ENCODE measurements at regions not wholly inside any gene's neighbourhood (a gene's known extent, or its start where the extent isn't known, plus 50 kb on each side); places are given as distances from the start of the nearest gene placed in this dataset.

DNA sequence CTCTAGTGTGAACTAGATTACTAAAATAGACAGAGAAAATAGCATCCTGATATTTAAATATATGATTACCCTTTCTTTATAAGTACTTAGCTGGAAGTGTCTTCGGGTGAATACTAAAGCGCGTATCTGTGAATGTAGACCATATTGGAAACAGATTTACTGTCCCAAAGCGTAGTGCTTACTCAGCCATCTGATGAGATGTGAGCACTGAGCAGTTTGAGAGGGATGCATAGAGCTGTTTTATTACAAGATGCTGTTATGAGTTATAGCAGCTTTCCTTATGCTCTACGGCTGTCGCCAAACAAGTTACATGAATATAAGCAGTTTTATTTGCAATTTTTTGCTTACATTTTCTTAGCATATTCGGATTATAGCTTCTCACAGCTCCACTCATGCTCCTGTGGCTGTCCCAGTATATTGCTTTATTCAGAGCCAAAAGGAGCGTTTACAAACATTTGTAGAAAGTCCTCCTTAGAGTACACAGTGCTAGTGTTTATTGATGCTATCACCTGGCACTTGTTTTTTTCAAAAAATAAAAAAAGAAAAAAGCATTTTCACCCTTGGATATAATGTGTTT is 981.4 kb upstream of the WWC1 start:
- DNase-seq = no peak

DNA sequence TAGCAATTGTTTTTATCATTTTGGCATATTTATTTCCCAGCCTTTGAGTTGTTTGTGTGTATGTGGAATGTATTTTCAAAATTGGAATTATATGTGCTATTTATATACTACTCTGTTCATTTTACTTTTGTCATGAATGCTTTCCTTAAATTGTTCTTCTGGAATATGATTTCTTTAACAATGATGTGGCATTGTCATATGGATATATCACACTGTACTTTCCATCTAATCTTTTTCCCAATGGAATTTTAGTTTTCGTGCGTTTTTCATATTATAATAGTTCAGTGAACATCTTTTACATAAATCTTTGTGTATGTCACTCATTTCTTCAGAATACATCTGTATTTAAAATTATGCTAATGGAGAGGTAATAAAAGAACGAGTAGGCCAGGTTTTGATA is 980.1 kb upstream of the WWC1 start:
- Histone ChIP-seq H3K36me3 (no peaks in the 10 kb centered on the region), H3K27ac (no peak overlapping the region), H3K9me3 (no peaks in the 10 kb centered on the region), H3K27me3 (replicated peaks in 1 of 7) (no peaks in the 10 kb centered on the region), H3K4me3 (no peak overlapping the region), H3K4me1 (no peaks in the 10 kb centered on the region)
- intact Hi-C loops (cut with DNase I; ENCODE audit: low total_unique reads) = no loop called here
- no peak for DNase-seq
- 79 to 94% (median 83%) methylated on average over 3 of the region's 3 CpGs for WGBS, 5 donors
- no peak for TF ChIP-seq POLR2AphosphoS5 (IDR thresholded peaks at IDR 0.05)
- TF ChIP-seq POLR2A (IDR thresholded peaks at IDR 0.05) = no peak
- TF ChIP-seq, protein P1, sequence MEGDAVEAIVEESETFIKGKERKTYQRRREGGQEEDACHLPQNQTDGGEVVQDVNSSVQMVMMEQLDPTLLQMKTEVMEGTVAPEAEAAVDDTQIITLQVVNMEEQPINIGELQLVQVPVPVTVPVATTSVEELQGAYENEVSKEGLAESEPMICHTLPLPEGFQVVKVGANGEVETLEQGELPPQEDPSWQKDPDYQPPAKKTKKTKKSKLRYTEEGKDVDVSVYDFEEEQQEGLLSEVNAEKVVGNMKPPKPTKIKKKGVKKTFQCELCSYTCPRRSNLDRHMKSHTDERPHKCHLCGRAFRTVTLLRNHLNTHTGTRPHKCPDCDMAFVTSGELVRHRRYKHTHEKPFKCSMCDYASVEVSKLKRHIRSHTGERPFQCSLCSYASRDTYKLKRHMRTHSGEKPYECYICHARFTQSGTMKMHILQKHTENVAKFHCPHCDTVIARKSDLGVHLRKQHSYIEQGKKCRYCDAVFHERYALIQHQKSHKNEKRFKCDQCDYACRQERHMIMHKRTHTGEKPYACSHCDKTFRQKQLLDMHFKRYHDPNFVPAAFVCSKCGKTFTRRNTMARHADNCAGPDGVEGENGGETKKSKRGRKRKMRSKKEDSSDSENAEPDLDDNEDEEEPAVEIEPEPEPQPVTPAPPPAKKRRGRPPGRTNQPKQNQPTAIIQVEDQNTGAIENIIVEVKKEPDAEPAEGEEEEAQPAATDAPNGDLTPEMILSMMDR (IDR thresholded peaks at IDR 0.05 in 8 of 11, conservative IDR thresholded peaks at IDR 0.05 in 3 of 11) = no peak

More for the DNA sequence above, 981.4 kb upstream of the WWC1 start:
- Histone ChIP-seq H3K27ac (no peak overlapping the region), H3K27me3 (replicated peaks in 1 of 7) (no peaks in the 10 kb centered on the region), H3K4me3 (no peak overlapping the region), H3K36me3 (no peaks in the 10 kb centered on the region), H3K9me3 (no peaks in the 10 kb centered on the region), H3K4me1 (no peaks in the 10 kb centered on the region)
- 82 to 93% (median 86%) methylated on average over 8 of the region's 8 CpGs for WGBS, 5 donors
- TF ChIP-seq, protein P1 (IDR thresholded peaks at IDR 0.05 in 8 of 11, conservative IDR thresholded peaks at IDR 0.05 in 3 of 11) = no peak
- TF ChIP-seq POLR2AphosphoS5 (IDR thresholded peaks at IDR 0.05) (no peak), POLR2A (IDR thresholded peaks at IDR 0.05) (no peak)
- intact Hi-C loops (cut with DNase I; ENCODE audit: low total_unique reads) = no loop called here

- Histone ChIP-seq H3K27me3 (replicated peaks in 1 of 7) (no peaks in the 10 kb centered on the region), H3K4me3 (no peak overlapping the region), H3K9me3 (no peaks in the 10 kb centered on the region), H3K36me3 (no peaks in the 10 kb centered on the region), H3K4me1 (no peaks in the 10 kb centered on the region), H3K27ac (no peak overlapping the region)
- DNase-seq = no peak
- intact Hi-C loops (cut with DNase I; ENCODE audit: low total_unique reads) = no loop called here
- 54 to 64% (median 56%) methylated on average over 3 of the region's 3 CpGs for WGBS, 5 donors
- no peak for TF ChIP-seq POLR2AphosphoS5 (IDR thresholded peaks at IDR 0.05)
Observed at GRCh38 chr5:167312225-167312624, 979.2 kb upstream of the WWC1 start.

DNA sequence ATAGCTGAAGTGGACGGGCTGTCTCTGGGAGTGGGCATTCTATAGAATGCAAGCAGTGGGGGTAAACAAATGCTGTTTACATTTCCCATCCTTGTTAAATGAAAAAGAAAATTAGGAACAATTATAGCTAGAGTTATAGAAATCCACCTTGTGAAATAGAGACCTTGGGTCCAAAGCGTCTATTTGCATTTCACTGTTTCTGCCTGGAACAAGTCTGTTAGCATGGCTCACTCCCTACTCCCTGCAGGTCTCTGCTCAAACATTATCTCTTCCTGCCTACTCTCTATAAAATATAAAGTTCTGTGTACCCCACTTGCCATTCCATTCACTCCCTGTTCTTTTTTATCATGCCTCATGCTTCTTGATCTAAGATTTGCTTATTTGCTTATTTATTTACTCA is 975.7 kb upstream of the WWC1 start:
- Histone ChIP-seq H3K27ac (no peak overlapping the region), H3K9me3 (no peaks in the 10 kb centered on the region), H3K4me1 (no peaks in the 10 kb centered on the region), H3K27me3 (replicated peaks in 1 of 7) (no peaks in the 10 kb centered on the region), H3K4me3 (no peak overlapping the region), H3K36me3 (no peaks in the 10 kb centered on the region)
- WGBS, 5 donors = 76 to 93% (median 87%) methylated on average over 2 of the region's 2 CpGs
- DNase-seq = no peak
- intact Hi-C loops (cut with DNase I; ENCODE audit: low total_unique reads) = no loop called here
- TF ChIP-seq, protein P1 (IDR thresholded peaks at IDR 0.05 in 8 of 11, conservative IDR thresholded peaks at IDR 0.05 in 3 of 11) = no peak
- TF ChIP-seq POLR2AphosphoS5 (IDR thresholded peaks at IDR 0.05) (no peak), POLR2A (IDR thresholded peaks at IDR 0.05) (no peak)

GRCh38 chr5:167317884-167318283 is 973.6 kb upstream of the WWC1 start:
- Histone ChIP-seq H3K4me1 (no peaks in the 10 kb centered on the region), H3K9me3 (peaks cover 0 to 4% (median 0%) of the 10 kb centered on the region in 8 donors), H3K36me3 (no peaks in the 10 kb centered on the region), H3K27me3 (replicated peaks in 1 of 7) (no peaks in the 10 kb centered on the region), H3K27ac (no peak overlapping the region), H3K4me3 (no peak overlapping the region)
- no peak for DNase-seq
- 57 to 75% (median 70%) methylated on average over 3 of the region's 3 CpGs for WGBS, 5 donors
- intact Hi-C loops (cut with DNase I; ENCODE audit: low total_unique reads) = no loop called here
- TF ChIP-seq POLR2A (IDR thresholded peaks at IDR 0.05) (no peak), POLR2AphosphoS5 (IDR thresholded peaks at IDR 0.05) (no peak)
- TF ChIP-seq, protein P1 (IDR thresholded peaks at IDR 0.05 in 8 of 11, conservative IDR thresholded peaks at IDR 0.05 in 3 of 11) = no peak
